ENCODE measurements at regions not wholly inside any gene's neighbourhood (a gene's known extent, or its start where the extent isn't known, plus 50 kb on each side); places are given as distances from the start of the nearest gene placed in this dataset.
"Not testable (repeated sequence)": the region's sequence is repeated elsewhere in the genome, so short reads cannot be mapped to it uniquely, and the experiment has no call there.

DNA sequence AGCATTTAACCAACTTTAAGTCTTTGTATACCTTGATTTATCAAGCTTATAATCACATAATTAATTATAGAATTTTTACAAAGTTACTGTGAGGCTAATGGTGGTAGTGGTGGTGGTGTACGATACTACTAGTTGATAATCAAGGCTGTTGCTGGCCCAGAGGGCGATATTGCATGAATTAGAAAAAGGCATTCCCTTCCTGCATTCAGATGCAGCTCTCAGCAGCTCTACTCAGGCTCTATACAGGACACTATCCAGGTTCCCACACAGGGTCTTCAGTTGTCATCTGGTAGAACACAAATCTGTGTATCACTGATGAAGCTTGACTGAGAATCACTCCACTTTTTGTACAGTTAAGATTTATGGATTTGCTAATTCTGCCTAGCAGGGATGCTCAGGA lies 562.8 kb upstream of the C9orf72 start:
- Histone ChIP-seq H3K79me2 (ENCODE audit: insufficient read depth, low read length) (no peaks in the 10 kb centered on the region), H2AFZ (ENCODE audit: low read length) (no peak overlapping the region), H3K9me2 (replicated peaks; ENCODE audit: low read depth, low read length) (no peaks in the 10 kb centered on the region), H3K27me3 (ENCODE audit: insufficient read depth, low read length, poor library complexity, severe bottlenecking) (no peaks in the 10 kb centered on the region), H3K4me2 (ENCODE audit: low read depth, low read length, poor library complexity, severe bottlenecking) (no peak overlapping the region), H3F3A (ENCODE audit: low read depth) (no peaks in the 10 kb centered on the region), H3K4me3 (ENCODE audit: low read length, poor library complexity, severe bottlenecking) (no peak overlapping the region), H4K20me1 (ENCODE audit: insufficient read depth, low read length, poor library complexity, severe bottlenecking) (no peaks in the 10 kb centered on the region), H3K9ac (ENCODE audit: low read depth, low read length, poor library complexity, severe bottlenecking) (no peak overlapping the region), H3K36me3 (ENCODE audit: insufficient read depth, low read length) (no peaks in the 10 kb centered on the region), H3K4me1 (ENCODE audit: insufficient read depth, low read length, poor library complexity, severe bottlenecking) (no peaks in the 10 kb centered on the region), H3K9me3 (ENCODE audit: insufficient read depth, low read depth, low read length) (no peaks in the 10 kb centered on the region)
- no peak for TF ChIP-seq EZH2phosphoT487 (IDR thresholded peaks at IDR 0.05; ENCODE audit: borderline replicate concordance)
- TF ChIP-seq, protein P1, sequence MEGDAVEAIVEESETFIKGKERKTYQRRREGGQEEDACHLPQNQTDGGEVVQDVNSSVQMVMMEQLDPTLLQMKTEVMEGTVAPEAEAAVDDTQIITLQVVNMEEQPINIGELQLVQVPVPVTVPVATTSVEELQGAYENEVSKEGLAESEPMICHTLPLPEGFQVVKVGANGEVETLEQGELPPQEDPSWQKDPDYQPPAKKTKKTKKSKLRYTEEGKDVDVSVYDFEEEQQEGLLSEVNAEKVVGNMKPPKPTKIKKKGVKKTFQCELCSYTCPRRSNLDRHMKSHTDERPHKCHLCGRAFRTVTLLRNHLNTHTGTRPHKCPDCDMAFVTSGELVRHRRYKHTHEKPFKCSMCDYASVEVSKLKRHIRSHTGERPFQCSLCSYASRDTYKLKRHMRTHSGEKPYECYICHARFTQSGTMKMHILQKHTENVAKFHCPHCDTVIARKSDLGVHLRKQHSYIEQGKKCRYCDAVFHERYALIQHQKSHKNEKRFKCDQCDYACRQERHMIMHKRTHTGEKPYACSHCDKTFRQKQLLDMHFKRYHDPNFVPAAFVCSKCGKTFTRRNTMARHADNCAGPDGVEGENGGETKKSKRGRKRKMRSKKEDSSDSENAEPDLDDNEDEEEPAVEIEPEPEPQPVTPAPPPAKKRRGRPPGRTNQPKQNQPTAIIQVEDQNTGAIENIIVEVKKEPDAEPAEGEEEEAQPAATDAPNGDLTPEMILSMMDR (conservative IDR thresholded peaks at IDR 0.05; ENCODE audit: low read length): no peak

DNA sequence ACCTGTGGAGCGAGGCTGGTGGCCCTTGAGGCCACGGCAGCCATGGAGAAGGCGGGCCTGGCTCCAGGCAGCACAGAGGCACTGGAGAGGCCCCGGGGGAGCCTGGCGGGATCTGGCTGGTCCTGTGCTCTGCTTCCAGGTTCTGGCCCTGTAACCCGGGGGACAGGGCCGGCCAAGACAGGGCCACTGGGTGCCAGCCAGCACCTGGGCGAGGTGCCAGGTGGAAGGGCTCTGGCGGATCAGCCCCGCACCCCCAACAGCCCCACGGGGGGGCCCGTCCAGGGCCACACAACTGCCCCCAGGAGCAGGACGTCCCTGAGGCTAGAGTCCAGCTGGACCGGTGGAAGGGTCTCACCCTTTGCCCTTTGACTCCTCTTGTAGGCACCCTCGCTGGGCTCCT lies 574.1 kb upstream of the C9orf72 start:
- H3K9me3 ChIP-seq (ENCODE audit: insufficient read depth, low read depth, low read length); H4K20me1 ChIP-seq (ENCODE audit: insufficient read depth, low read length, poor library complexity, severe bottlenecking); H3K4me2 ChIP-seq (ENCODE audit: low read depth, low read length, poor library complexity, severe bottlenecking); H3K36me3 ChIP-seq (ENCODE audit: insufficient read depth, low read length); H3K4me3 ChIP-seq (ENCODE audit: low read length, poor library complexity, severe bottlenecking); H3F3A ChIP-seq (ENCODE audit: low read depth); H3K9ac ChIP-seq (ENCODE audit: low read depth, low read length, poor library complexity, severe bottlenecking); H3K9me2 ChIP-seq (replicated peaks; ENCODE audit: low read depth, low read length); H3K79me2 ChIP-seq (ENCODE audit: insufficient read depth, low read length); H3K27me3 ChIP-seq (ENCODE audit: insufficient read depth, low read length, poor library complexity, severe bottlenecking); H2AFZ ChIP-seq (ENCODE audit: low read length); H3K4me1 ChIP-seq (ENCODE audit: insufficient read depth, low read length, poor library complexity, severe bottlenecking): not testable (repeated sequence)

DNA sequence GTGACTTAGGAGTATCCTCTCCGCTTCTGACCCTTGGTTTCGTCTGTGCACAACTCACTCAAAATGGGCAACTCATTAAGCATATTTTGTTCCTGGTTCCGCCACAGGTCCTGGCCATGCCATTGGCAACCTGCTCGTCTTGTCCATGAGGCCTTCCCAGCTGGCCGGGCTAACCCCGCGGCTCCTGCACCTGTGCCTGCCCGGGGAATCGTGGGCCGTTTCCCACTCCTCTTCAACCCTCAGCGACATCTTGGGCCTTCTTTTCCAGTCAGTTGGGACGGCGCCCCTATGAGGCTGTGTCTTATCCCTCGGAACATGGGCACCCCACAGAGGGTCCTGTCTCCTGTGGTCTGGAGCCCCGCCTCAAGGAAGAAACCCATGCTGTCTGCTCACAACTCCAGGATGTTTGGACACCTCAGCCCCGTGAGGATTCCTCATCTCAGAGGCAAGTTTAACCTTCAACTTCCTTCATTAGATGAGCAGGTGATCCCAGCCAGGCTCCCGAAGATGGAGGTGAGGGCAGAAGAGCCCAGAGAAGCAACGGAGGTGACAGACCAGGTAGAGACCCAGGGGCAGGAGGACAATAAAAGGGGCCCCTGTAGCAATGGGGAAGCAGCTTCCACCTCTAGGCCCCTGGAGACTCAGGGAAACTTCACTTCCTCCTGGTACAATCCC lies 574.8 kb upstream of the C9orf72 start:
- H2AFZ ChIP-seq (ENCODE audit: low read length); H4K20me1 ChIP-seq (ENCODE audit: insufficient read depth, low read length, poor library complexity, severe bottlenecking); H3K79me2 ChIP-seq (ENCODE audit: insufficient read depth, low read length); H3K9me2 ChIP-seq (replicated peaks; ENCODE audit: low read depth, low read length); H3K4me2 ChIP-seq (ENCODE audit: low read depth, low read length, poor library complexity, severe bottlenecking); H3K4me1 ChIP-seq (ENCODE audit: insufficient read depth, low read length, poor library complexity, severe bottlenecking); H3K9ac ChIP-seq (ENCODE audit: low read depth, low read length, poor library complexity, severe bottlenecking); H3F3A ChIP-seq (ENCODE audit: low read depth); H3K9me3 ChIP-seq (ENCODE audit: insufficient read depth, low read depth, low read length); H3K36me3 ChIP-seq (ENCODE audit: insufficient read depth, low read length); H3K4me3 ChIP-seq (ENCODE audit: low read length, poor library complexity, severe bottlenecking); H3K27me3 ChIP-seq (ENCODE audit: insufficient read depth, low read length, poor library complexity, severe bottlenecking): not testable (repeated sequence)

DNA sequence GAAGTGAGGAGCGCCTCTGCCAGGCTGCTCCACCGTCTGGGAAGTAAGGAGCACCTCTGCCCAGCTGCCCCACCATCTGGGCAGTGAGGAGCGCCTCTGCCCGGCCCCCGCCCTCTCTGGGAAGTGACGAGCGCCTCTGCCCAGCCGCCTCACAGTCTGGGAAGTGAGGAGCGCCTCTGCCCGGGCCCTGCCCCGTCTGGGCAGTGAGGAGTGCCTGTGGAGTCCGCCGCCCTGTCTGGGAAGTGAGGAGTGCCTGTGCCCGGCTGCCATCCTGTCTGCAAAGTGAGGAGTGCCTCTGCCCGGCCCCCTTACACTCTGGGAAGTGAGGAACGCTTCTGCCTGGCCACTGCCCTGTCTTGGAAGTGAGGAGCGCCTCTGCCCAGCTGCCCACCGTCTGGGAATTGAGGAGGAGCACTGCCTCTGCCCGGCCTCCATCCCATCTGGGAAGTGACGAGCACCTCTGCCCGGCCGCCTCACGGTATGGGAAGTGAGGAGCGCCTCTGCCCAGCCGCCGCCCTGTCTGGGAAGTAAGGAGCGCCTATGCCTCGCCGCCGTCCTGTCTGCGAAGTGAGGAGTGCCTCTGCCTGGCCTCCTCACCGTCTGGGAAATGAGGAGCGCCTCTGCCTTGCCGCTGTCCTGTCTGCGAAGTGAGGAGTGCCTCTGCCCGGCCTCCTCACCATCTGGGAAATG lies 576.2 kb upstream of the C9orf72 start:
- not testable (repeated sequence) for H3F3A ChIP-seq (ENCODE audit: low read depth); H3K9me3 ChIP-seq (ENCODE audit: insufficient read depth, low read depth, low read length); H3K4me2 ChIP-seq (ENCODE audit: low read depth, low read length, poor library complexity, severe bottlenecking); H2AFZ ChIP-seq (ENCODE audit: low read length); H3K9ac ChIP-seq (ENCODE audit: low read depth, low read length, poor library complexity, severe bottlenecking); H3K9me2 ChIP-seq (replicated peaks; ENCODE audit: low read depth, low read length); H4K20me1 ChIP-seq (ENCODE audit: insufficient read depth, low read length, poor library complexity, severe bottlenecking); H3K4me1 ChIP-seq (ENCODE audit: insufficient read depth, low read length, poor library complexity, severe bottlenecking); H3K79me2 ChIP-seq (ENCODE audit: insufficient read depth, low read length); H3K4me3 ChIP-seq (ENCODE audit: low read length, poor library complexity, severe bottlenecking); H3K36me3 ChIP-seq (ENCODE audit: insufficient read depth, low read length); H3K27me3 ChIP-seq (ENCODE audit: insufficient read depth, low read length, poor library complexity, severe bottlenecking)

Measured in Loucy (cell line).